HG02678 (cell line): ENCODE measurements at regions not wholly inside any gene's neighbourhood (a gene's known extent, or its start where the extent isn't known, plus 50 kb on each side); places are given as distances from the start of the nearest gene placed in this dataset.
"Not testable (repeated sequence)": the region's sequence is repeated elsewhere in the genome, so short reads cannot be mapped to it uniquely, and the experiment has no call there.

Experiments used
- ATAC-seq: cut with Tn5 transposase; IDR thresholded peaks from one replicate; pipeline ENCODE4 v1.9.1; 2021; ENCODE audit warnings: mild to moderate bottlenecking, moderate library complexity; ENCODE audit not compliant: unreplicated experiment

DNA sequence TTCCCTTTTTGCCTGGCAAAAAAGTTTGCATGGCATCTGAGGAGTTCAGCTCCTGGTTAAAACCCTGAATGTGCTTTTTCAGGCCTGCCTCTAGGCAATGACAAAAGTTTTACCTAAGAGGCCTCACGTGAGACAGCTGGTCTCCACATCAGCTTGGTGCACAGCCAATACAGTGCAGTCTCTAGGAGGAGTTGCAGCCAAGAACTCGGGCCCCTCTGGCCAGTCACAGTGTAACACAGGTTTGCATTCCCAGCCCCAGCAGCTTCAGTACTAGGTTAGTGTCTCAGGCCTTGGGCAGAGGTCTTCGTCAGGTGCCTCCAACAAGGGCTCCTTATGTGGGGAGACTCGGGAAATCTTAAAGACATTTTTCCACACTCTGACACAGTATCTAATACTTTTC is 771.7 kb downstream of the SORCS1 start:
- ATAC-seq, result no peak

DNA sequence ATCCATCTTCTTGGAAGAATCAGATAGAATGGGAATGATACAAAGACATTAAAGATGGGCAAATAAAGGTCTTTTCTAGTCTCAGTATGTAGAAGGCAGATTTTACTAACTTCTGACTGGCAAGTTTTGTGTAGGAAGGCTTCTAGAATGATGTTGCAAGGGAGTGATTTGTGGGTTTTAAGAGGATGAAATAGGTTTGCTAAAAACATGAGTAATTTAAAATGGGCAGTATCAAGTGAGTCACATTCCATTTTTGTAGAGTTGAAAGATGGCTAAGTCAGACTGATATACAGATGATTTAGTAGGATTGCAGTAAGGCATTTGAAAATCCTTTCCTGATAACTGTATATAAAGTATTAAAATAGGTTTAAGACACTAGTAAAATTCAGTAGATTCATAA is 777.4 kb downstream of the SORCS1 start:
- ATAC-seq, result no peak

- no peak for ATAC-seq
These were observed 780.0 kb downstream of the SORCS1 start for GRCh38 chr10:106384496-106384895.

DNA sequence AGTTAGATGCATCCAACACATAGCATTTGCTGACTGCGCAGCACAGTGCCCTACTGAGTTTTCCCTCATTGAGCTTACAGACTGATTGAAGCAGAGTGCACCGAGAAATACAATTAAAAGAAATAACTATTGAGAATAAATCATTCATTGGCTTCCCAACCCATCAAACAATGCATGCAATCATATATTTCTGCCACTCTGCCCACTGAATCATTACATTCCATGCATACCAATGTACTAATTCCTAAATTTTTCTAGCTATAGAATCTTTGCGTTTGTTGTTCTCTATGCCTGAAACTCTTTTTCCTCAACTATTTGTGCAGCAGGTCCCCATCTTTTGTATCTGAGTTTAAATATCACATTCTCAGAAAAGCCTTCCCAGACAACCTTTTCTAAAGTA is 783.8 kb downstream of the SORCS1 start:
- ATAC-seq, result no peak

- no peak for ATAC-seq
These were observed 786.3 kb downstream of the SORCS1 start for GRCh38 chr10:106378251-106378650.

- ATAC-seq, result no peak
These were observed 793.8 kb downstream of the SORCS1 start for GRCh38 chr10:106370751-106371150.

- no peak for ATAC-seq
These were observed 803.6 kb downstream of the SORCS1 start for GRCh38 chr10:106360870-106361269.

DNA sequence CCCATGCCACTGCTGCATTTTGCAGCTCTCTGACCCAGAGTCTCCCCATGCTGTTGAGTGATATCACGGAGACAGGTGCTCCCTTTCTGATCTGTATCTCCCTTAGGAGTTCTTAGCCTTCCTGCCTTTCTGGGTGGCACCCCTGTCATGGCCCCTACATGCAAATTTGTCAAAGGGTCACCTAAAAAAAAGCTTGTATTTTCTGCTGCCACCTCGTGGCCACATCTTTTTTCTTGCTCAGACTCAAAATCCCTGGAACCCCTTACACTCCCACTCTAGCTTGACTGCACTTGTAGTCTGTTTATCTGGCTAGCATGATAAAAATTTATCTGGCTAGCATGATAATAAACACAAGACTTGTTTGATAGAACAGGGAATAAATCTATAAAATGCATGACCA is 809.1 kb downstream of the SORCS1 start:
- ATAC-seq, result no peak

GRCh38 chr10:106348933-106349332 is 815.6 kb downstream of the SORCS1 start:
- ATAC-seq, result no peak

GRCh38 chr10:106347547-106347946 is 817.0 kb downstream of the SORCS1 start:
- ATAC-seq, result no peak

DNA sequence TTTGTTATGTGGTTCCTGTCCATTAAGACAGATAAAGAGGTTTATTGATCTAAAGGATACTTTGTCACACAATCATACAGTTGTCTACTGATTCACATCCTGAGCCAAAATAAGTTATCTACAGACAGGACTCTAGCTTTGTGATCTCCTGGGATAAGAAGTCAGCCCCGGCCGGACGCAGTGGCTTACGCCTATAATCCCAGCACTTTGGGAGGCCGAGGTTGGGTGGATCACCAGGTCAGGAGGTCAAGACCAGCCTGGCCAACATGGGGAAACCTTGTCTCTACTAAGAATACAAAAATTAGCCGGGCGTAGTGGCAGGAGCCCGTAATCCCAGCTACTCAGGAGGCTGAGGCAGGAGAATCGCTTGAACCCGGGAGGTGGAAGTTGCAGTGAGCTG is 821.0 kb downstream of the SORCS1 start:
- not testable (repeated sequence) for ATAC-seq

- ATAC-seq, result no peak
These were observed 823.1 kb downstream of the SORCS1 start for GRCh38 chr10:106341356-106341755.

- no peak for ATAC-seq
These were observed 826.0 kb downstream of the SORCS1 start for GRCh38 chr10:106338486-106338885.

DNA sequence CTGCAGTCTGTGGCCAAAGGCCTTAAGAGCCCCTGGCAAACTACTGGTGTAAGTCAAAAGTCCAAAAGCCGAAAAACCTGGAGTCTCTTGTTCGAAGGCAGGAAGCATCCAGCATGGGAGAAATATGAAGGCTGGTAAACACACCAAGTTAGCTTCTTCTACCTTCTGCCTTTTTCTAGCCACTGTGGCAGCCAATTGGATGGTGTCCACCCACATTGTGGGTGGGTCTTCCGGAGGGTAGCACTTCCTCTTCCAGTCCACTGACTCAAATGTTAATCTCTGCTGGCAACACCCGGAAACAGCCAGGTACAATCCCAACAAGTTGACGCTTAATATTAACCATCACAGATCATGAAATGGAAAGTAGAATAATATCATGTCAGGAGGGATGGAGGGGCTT is 827.6 kb downstream of the SORCS1 start:
- ATAC-seq, result no peak

GRCh38 chr10:106327747-106328146 is 836.8 kb downstream of the SORCS1 start:
- no peak for ATAC-seq

DNA sequence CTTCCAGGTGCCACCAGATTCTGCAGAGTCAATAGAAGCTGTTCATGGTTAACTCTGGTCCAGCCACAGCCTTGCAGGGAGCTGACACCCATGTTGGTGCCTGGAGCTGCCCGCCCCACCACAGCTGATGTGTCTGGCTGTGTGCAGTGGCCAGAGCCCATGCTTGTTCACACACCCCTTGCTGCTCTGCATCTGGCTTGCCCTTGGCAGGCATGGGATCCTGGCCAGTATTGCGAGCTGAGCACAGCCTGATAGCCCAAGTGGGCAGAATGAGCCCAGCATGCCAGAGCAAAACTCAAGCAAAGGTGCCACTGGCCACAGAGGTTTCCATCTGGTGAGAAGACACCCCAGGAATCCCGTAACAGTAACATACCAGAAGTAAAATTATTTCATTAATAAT is 843.6 kb downstream of the SORCS1 start:
- ATAC-seq, result no peak

- ATAC-seq, result no peak
These were observed 844.4 kb downstream of the SORCS1 start for GRCh38 chr10:106320078-106320477.

GRCh38 chr10:106317554-106317953 is 847.0 kb downstream of the SORCS1 start:
- ATAC-seq, result no peak

- no peak for ATAC-seq
These were observed 851.5 kb downstream of the SORCS1 start for GRCh38 chr10:106313041-106313440.

GRCh38 chr10:106312087-106312486 is 852.4 kb downstream of the SORCS1 start:
- ATAC-seq, result no peak

- ATAC-seq, result no peak
These were observed 852.9 kb downstream of the SORCS1 start for GRCh38 chr10:106311590-106311989.

DNA sequence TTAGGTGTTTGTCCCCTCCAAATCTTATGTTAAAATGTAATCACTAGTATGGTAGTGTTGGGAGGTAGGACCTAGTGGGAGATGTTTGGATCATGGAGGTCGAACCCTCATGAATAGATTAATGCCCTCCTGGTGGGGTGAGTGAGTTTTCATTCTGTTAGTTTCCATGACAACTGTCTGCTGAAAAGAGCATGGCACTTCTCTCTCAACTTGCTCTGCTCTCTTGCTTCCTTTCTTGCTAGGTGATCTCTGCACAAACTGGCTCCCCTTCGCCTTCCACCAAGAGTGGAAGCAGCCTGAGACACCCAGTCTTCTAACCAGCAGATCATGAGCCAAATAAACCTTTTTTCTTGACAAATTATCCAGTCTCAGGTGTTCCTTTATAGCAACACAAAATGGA is 853.9 kb downstream of the SORCS1 start:
- ATAC-seq, result no peak

DNA sequence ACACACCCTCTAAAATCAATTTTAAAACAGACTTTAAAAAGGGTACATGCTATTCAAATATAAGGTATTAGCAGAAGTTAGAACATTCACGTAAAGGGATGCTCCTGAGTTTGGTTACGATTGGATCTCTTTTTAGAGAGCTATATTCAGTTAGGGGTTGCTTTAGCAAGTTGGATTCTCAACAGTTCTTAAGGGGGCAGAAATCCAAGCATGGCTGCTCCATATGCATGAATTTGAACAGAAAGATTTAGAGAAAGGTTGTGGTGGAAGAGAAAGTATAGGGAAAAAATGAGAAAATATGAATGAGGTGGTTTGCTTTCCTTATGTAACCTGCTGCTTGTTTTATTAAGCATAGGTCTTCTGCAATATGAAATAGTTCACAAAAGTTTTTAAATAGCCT is 855.1 kb downstream of the SORCS1 start:
- no peak for ATAC-seq

- no peak for ATAC-seq
These were observed 856.2 kb downstream of the SORCS1 start for GRCh38 chr10:106308284-106308683.
